Ishikawa (cell line): ENCODE measurements at regions not wholly inside any gene's neighbourhood (a gene's known extent, or its start where the extent isn't known, plus 50 kb on each side); places are given as distances from the start of the nearest gene placed in this dataset.

Source experiments
- REST ChIP-seq: IDR thresholded peaks from 2 replicates; pipeline ENCODE4 v1.6.1; 2012; ENCODE audit warnings: low read depth, mild to moderate bottlenecking
- TCF12 ChIP-seq: IDR thresholded peaks from 2 replicates; pipeline ENCODE4 v1.6.1; 2012; ENCODE audit warnings: low read depth
- TEAD4 ChIP-seq: IDR thresholded peaks from 2 replicates; pipeline ENCODE4 v1.6.1; 2012

DNA sequence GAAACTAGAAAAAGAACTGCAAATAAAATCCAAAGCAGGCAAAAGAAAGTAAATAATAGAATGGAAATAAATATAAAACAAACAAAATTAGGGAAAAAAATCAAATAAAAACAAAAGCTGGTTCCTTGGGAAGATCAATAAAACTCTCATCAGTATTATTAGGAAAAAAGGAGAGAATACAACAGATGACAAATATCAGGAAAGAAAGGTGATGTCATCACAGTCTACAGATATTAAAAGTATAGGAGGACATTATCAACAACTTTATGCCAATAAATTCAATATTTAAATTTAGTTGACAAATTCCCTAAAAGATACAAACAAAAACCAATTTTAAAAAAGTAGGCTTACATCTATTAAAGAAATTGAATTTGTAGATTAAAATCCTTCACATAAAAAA lies 107.4 kb upstream of the FOXN3 start:
- TF ChIP-seq REST (no peak), TCF12 (no peak), TEAD4 (no peak)
